ENCODE measurements at regions not wholly inside any gene's neighbourhood (a gene's known extent, or its start where the extent isn't known, plus 50 kb on each side); places are given as distances from the start of the nearest gene placed in this dataset.

DNA sequence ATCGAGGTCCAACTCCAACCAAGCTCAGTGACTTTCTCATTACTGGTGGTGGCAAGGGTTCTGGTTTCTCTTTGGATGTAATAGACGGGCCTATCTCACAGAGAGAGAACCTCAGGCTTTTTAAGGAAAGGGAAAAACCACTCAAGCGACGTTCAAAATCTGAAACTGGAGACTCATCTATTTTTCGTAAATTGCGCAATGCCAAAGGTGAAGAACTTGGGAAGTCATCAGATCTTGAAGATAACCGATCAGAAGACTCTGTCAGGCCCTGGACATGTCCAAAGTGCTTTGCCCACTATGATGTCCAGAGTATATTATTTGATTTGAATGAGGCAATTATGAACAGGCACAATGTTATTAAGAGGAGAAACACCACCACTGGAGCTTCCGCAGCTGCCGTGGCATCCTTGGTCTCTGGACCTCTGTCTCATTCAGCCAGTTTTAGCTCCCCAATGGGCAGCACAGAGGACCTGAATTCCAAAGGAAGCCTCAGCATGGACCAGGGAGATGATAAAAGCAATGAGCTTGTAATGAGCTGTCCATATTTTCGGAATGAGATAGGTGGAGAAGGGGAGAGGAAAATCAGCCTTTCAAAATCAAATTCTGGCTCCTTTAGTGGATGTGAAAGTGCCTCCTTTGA, 343.5 kb upstream of the RGS6 start:
- peaks cover 3% of the 10 kb centered on the region for H3K36me3 ChIP-seq (replicated peaks)
- peak overlapping the region; percentile 63 for H3K27ac ChIP-seq
- no peak for DNase-seq
- TF ChIP-seq CTCF (IDR thresholded peaks at IDR 0.05; ENCODE audit: low read depth, low read length, missing control alignments) = no peak
- H3K4me3 ChIP-seq (ENCODE audit: low read depth, low read length) = no peak overlapping the region
- no peaks in the 10 kb centered on the region for H3K27me3 ChIP-seq (replicated peaks)
- in situ Hi-C loops (cut with HindIII; ENCODE audit: low pct_ligation_motif_present, low sequenced_read_pairs) = no loop called here

GRCh38 chr14:71589609-71590008, 342.6 kb upstream of the RGS6 start:
- TF ChIP-seq CTCF (IDR thresholded peaks at IDR 0.05; ENCODE audit: low read depth, low read length, missing control alignments) = no peak
- in situ Hi-C loops (cut with HindIII; ENCODE audit: low pct_ligation_motif_present, low sequenced_read_pairs) = no loop called here
- H3K27ac ChIP-seq = no peak overlapping the region
- no peaks in the 10 kb centered on the region for H3K27me3 ChIP-seq (replicated peaks)
- DNase-seq = no peak
- H3K36me3 ChIP-seq (replicated peaks) = peaks cover 3% of the 10 kb centered on the region
- no peak overlapping the region for H3K4me3 ChIP-seq (ENCODE audit: low read depth, low read length)

- Histone ChIP-seq H3K27me3 (replicated peaks) (no peaks in the 10 kb centered on the region), H3K27ac (no peak overlapping the region), H3K36me3 (replicated peaks) (peaks cover 3% of the 10 kb centered on the region), H3K4me3 (ENCODE audit: low read depth, low read length) (no peak overlapping the region)
- no peak for TF ChIP-seq CTCF (IDR thresholded peaks at IDR 0.05; ENCODE audit: low read depth, low read length, missing control alignments)
- no peak for DNase-seq
- in situ Hi-C loops (cut with HindIII; ENCODE audit: low pct_ligation_motif_present, low sequenced_read_pairs) = no loop called here
Measured at GRCh38 chr14:71590131-71590530, 342.1 kb upstream of the RGS6 start.

- H3K27me3 ChIP-seq (replicated peaks) = no peaks in the 10 kb centered on the region
- H3K27ac ChIP-seq = peak overlapping the region; percentile 22
Measured at GRCh38 chr14:71591231-71591630, 341.0 kb upstream of the RGS6 start.

DNA sequence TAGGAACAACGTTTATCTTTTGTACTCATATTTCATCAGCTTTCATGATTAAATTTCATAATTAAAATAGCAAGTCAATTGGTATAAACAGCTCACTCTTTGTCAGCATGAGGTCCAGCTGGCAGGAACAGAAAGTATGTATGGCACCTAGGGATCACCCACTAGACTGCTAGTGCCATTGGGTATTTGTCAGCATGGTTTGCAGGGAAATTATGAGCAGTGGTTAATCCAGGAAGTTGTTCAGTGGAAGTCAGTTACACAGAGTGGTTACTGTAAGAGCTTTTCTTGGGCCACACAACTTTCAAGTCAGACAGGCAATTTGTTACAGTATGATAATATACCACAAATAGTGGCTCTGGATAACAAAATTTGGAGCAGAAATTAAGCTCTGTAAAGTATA, 340.3 kb upstream of the RGS6 start:
- Histone ChIP-seq H3K27me3 (replicated peaks) (no peaks in the 10 kb centered on the region), H3K36me3 (replicated peaks) (peaks cover 3% of the 10 kb centered on the region), H3K27ac (peak overlapping the region; percentile 22), H3K4me3 (ENCODE audit: low read depth, low read length) (no peak overlapping the region)
- peak; percentile 53 for DNase-seq
- in situ Hi-C loops (cut with HindIII; ENCODE audit: low pct_ligation_motif_present, low sequenced_read_pairs) = no loop called here
- TF ChIP-seq CTCF (IDR thresholded peaks at IDR 0.05; ENCODE audit: low read depth, low read length, missing control alignments) = no peak

More at GRCh38 chr14:71591231-71591630, 341.0 kb upstream of the RGS6 start:
- H3K36me3 ChIP-seq (replicated peaks) = peaks cover 3% of the 10 kb centered on the region
- in situ Hi-C loops (cut with HindIII; ENCODE audit: low pct_ligation_motif_present, low sequenced_read_pairs) = no loop called here
- H3K4me3 ChIP-seq (ENCODE audit: low read depth, low read length) = no peak overlapping the region
- TF ChIP-seq CTCF (IDR thresholded peaks at IDR 0.05; ENCODE audit: low read depth, low read length, missing control alignments) = no peak
- no peak for DNase-seq

DNA sequence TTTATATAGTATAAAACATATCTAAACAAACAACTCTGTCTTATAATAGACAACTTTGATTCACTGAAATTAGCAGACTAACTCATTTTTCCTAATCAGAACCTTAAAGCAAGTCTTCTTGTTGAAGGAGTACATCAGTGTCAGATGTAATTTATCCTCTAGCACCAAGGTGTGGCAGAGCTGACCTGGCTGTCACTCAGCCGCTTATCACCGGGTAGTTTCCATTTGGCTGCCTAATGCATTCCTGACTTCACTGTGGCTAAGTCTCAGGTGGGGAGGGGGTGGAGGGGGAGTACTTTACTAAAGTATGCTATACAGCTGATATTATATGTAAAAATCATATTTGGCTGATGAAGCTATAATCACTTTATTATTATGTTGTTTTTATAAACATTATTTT, 339.9 kb upstream of the RGS6 start:
- H3K27me3 ChIP-seq (replicated peaks) = no peaks in the 10 kb centered on the region
- no peak for TF ChIP-seq CTCF (IDR thresholded peaks at IDR 0.05; ENCODE audit: low read depth, low read length, missing control alignments)
- H3K36me3 ChIP-seq (replicated peaks) = peaks cover 3% of the 10 kb centered on the region
- no peak overlapping the region for H3K4me3 ChIP-seq (ENCODE audit: low read depth, low read length)
- in situ Hi-C loops (cut with HindIII; ENCODE audit: low pct_ligation_motif_present, low sequenced_read_pairs) = no loop called here
- H3K27ac ChIP-seq = no peak overlapping the region
- DNase-seq = no peak

All from brain microvascular endothelial cell (primary cell).